SK-N-SH (cell line): ENCODE measurements at regions not wholly inside any gene's neighbourhood (a gene's known extent, or its start where the extent isn't known, plus 50 kb on each side); places are given as distances from the start of the nearest gene placed in this dataset.

Experiments
- EP300 ChIP-seq, 2 experiments: IDR thresholded peaks; 2 replicates each; pipeline versions ENCODE4 v1.4.0 to v1.6.1; 2012; ENCODE audit warnings: borderline replicate concordance in 1 of 2, low read depth in 1 of 2, low read length in 1 of 2
- ZBTB33 ChIP-seq: IDR thresholded peaks from 2 replicates; pipeline ENCODE4 v1.4.0; 2012; ENCODE audit warnings: low read depth, borderline replicate concordance

- TF ChIP-seq ZBTB33: no peak
- TF ChIP-seq EP300 (IDR thresholded peaks at IDR 0.05; ENCODE audit: borderline replicate concordance in 1 of 2, low read depth in 1 of 2, low read length in 1 of 2): no peak
Observed at GRCh38 chr5:98458726-98459125, 314.7 kb upstream of the RGMB start.
